Stomach (tissue), 4 donors: ENCODE measurements at regions not wholly inside any gene's neighbourhood (a gene's known extent, or its start where the extent isn't known, plus 50 kb on each side); places are given as distances from the start of the nearest gene placed in this dataset.

Experiments
- EP300 ChIP-seq: sonication (generic); formaldehyde crosslinking; IDR thresholded peaks from one replicate; pipeline ENCODE4 v1.6.1; 2017; ENCODE audit warnings: antibody characterized with exemption
- POLR2A ChIP-seq, 4 donors: fragments of 450-650 bp; IDR thresholded peaks; one replicate each; pipeline ENCODE4 v1.6.1; 2016; ENCODE audit warnings: antibody characterized with exemption in 4 of 4, control low read depth in 2 of 4, mild to moderate bottlenecking in 1 of 4, moderate library complexity in 1 of 4
- POLR2AphosphoS5 ChIP-seq, 3 donors: sonication (generic); formaldehyde crosslinking; IDR thresholded peaks; one replicate each; pipeline ENCODE4 v1.6.1; 2016; ENCODE audit warnings: antibody characterized with exemption in 3 of 3
- TF ChIP-seq, protein P1 (sequence below), 7 experiments: fragments of 450-650 bp in 4 of 7; fragments of 200-600 bp in 3 of 7; sonication (generic) in 3 of 7; IDR thresholded peaks; one replicate each; pipeline ENCODE4 v1.5.1; 2016 to 2019; ENCODE audit warnings: antibody characterized with exemption in 7 of 7, control low read depth in 2 of 7, mild to moderate bottlenecking in 1 of 7

DNA sequence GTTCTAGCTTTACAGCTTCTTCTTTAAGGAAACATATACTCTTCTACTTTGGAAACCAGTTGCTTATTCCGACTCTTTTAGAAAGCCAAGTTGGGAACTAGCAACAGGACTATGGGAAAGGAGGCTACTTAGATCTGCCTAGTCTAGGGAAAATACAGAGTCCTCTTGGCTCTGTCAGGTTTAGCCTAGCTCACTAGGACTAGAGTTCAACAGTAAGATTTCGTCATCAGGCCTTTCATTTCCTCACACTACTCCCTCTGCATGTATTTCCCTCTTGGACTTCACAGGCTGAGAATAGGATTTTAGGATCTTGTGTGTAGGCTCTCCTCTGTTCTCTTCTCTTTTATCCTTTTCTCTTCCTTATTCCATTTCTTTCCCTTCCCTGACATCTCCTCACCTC lies 409.8 kb downstream of the AR start:
- TF ChIP-seq POLR2A (IDR thresholded peaks at IDR 0.05) (no peak), EP300 (no peak), POLR2AphosphoS5 (IDR thresholded peaks at IDR 0.05) (no peak)
- TF ChIP-seq, protein P1, sequence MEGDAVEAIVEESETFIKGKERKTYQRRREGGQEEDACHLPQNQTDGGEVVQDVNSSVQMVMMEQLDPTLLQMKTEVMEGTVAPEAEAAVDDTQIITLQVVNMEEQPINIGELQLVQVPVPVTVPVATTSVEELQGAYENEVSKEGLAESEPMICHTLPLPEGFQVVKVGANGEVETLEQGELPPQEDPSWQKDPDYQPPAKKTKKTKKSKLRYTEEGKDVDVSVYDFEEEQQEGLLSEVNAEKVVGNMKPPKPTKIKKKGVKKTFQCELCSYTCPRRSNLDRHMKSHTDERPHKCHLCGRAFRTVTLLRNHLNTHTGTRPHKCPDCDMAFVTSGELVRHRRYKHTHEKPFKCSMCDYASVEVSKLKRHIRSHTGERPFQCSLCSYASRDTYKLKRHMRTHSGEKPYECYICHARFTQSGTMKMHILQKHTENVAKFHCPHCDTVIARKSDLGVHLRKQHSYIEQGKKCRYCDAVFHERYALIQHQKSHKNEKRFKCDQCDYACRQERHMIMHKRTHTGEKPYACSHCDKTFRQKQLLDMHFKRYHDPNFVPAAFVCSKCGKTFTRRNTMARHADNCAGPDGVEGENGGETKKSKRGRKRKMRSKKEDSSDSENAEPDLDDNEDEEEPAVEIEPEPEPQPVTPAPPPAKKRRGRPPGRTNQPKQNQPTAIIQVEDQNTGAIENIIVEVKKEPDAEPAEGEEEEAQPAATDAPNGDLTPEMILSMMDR (IDR thresholded peaks at IDR 0.05), result no peak
